OCI-LY7 (cell line): ENCODE measurements at regions not wholly inside any gene's neighbourhood (a gene's known extent, or its start where the extent isn't known, plus 50 kb on each side); places are given as distances from the start of the nearest gene placed in this dataset.

Experiments
- BruUV-seq: library from RNA; stranded (reverse); fragments of 400-500 nt; replicated peaks from 2 replicates; lab custom pipeline; 2021; lab: Mats Ljungman, UMichigan
- CTCF ChIA-PET: fragments of 300-600 bp; sonication (Branson Sonifier 250); formaldehyde crosslinking; loops from one replicate; lab custom pipeline; 2022; ENCODE audit warnings: antibody characterized with exemption; ENCODE audit not compliant: unreplicated experiment; lab: Charles Lee
- POLR2A ChIA-PET: fragments of 300-600 bp; sonication (Branson Sonifier 250); formaldehyde crosslinking; loops from one replicate; lab custom pipeline; 2022; ENCODE audit warnings: antibody characterized with exemption; lab: Charles Lee
- DNase-seq: peaks from one replicate; pipeline ENCODE4 v3.0.0-alpha.2; 2015; ENCODE audit warnings: low spot score
- H2AFZ ChIP-seq: fragments of 200-600 bp; sonication (generic), shearing (Covaris generic); 2 replicates; pipeline ENCODE4 v1.6.1; 2014; ENCODE audit warnings: mild to moderate bottlenecking, antibody characterized with exemption, low read length, moderate library complexity
- H3K27ac ChIP-seq: fragments of 200-600 bp; sonication (generic); 2 replicates; pipeline ENCODE4 v1.5.1; 2014; ENCODE audit warnings: mixed run types, low read depth, mild to moderate bottlenecking, moderate library complexity, low read length, inconsistent platforms; ENCODE audit not compliant: poor library complexity, severe bottlenecking
- H3K36me3 ChIP-seq: fragments of 200-600 bp; sonication (generic); 2 replicates; pipeline ENCODE4 v1.6.1; 2014; ENCODE audit warnings: mild to moderate bottlenecking, antibody characterized with exemption, low read length, moderate library complexity, mixed read lengths; ENCODE audit not compliant: insufficient read depth
- H3K4me1 ChIP-seq: fragments of 200-600 bp; sonication (generic); 2 replicates; pipeline ENCODE4 v1.5.1; 2014; ENCODE audit warnings: mild to moderate bottlenecking, low read length; ENCODE audit not compliant: insufficient read depth, poor library complexity, severe bottlenecking
- H3K4me2 ChIP-seq: fragments of 200-600 bp; sonication (generic); 2 replicates; pipeline ENCODE4 v1.6.1; 2014; ENCODE audit warnings: mild to moderate bottlenecking, low read length
- H3K4me3 ChIP-seq: fragments of 200-600 bp; sonication (generic); 2 replicates; pipeline ENCODE4 v1.5.1; 2014; ENCODE audit warnings: mild to moderate bottlenecking, low read depth, low read length; ENCODE audit not compliant: poor library complexity, severe bottlenecking
- H3K79me2 ChIP-seq: fragments of 200-600 bp; sonication (generic); 2 replicates; pipeline ENCODE4 v1.6.1; 2016; ENCODE audit warnings: low read depth, mild to moderate bottlenecking, low read length, moderate library complexity, mixed read lengths; ENCODE audit not compliant: insufficient read depth
- H3K9me2 ChIP-seq: fragments of 200-600 bp; sonication (generic); 2 replicates; pipeline ENCODE4 v1.6.1; 2016; ENCODE audit warnings: mild to moderate bottlenecking, low read length, mixed read lengths; ENCODE audit not compliant: insufficient read depth
- H3K9me3 ChIP-seq: fragments of 200-600 bp; sonication (generic); 2 replicates; pipeline ENCODE4 v1.6.1; 2014; ENCODE audit warnings: mild to moderate bottlenecking, mixed run types, low read length, mixed read lengths
- H4K20me1 ChIP-seq: fragments of 200-600 bp; sonication (generic); 2 replicates; pipeline ENCODE4 v1.6.1; 2014; ENCODE audit warnings: mild to moderate bottlenecking, antibody characterized with exemption, low read length, moderate library complexity, mixed read lengths; ENCODE audit not compliant: insufficient read depth
- EZH2phosphoT487 ChIP-seq: fragments of 200-600 bp; sonication (generic); IDR thresholded peaks from 2 replicates; pipeline ENCODE4 v1.6.1; 2018; ENCODE audit warnings: low read depth, borderline replicate concordance, mild to moderate bottlenecking, mixed run types, antibody characterized with exemption, low read length, moderate library complexity, mixed read lengths
- intact Hi-C: fragments of 100-400 bp; cut with micrococcal nuclease; formaldehyde crosslinking; loops from one replicate; pipeline ENCODE4 v1.10.0; 2022; ENCODE audit not compliant: unreplicated experiment
- TF ChIP-seq, protein P1 (sequence below): fragments of 200-600 bp; sonication (generic); conservative IDR thresholded peaks from 2 replicates; pipeline ENCODE4 v1.5.1; 2014; ENCODE audit warnings: mild to moderate bottlenecking, antibody characterized with exemption, low read length, moderate library complexity, mixed read lengths

- H3K4me2 ChIP-seq: no peak overlapping the region
- CTCF ChIA-PET: no interaction called here
- H4K20me1 ChIP-seq: no peaks in the 10 kb centered on the region
- TF ChIP-seq, protein P1, sequence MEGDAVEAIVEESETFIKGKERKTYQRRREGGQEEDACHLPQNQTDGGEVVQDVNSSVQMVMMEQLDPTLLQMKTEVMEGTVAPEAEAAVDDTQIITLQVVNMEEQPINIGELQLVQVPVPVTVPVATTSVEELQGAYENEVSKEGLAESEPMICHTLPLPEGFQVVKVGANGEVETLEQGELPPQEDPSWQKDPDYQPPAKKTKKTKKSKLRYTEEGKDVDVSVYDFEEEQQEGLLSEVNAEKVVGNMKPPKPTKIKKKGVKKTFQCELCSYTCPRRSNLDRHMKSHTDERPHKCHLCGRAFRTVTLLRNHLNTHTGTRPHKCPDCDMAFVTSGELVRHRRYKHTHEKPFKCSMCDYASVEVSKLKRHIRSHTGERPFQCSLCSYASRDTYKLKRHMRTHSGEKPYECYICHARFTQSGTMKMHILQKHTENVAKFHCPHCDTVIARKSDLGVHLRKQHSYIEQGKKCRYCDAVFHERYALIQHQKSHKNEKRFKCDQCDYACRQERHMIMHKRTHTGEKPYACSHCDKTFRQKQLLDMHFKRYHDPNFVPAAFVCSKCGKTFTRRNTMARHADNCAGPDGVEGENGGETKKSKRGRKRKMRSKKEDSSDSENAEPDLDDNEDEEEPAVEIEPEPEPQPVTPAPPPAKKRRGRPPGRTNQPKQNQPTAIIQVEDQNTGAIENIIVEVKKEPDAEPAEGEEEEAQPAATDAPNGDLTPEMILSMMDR: no peak
- no peak overlapping the region for H2AFZ ChIP-seq
- POLR2A ChIA-PET: no interaction called here
- no peaks in the 10 kb centered on the region for H3K9me3 ChIP-seq
- H3K4me1 ChIP-seq: no peaks in the 10 kb centered on the region
- intact Hi-C loops: no loop called here
- no peaks in the 10 kb centered on the region for H3K9me2 ChIP-seq
- no peak overlapping the region for H3K4me3 ChIP-seq
- DNase-seq: no peak
- no peaks in the 10 kb centered on the region for H3K79me2 ChIP-seq
- H3K27ac ChIP-seq: no peak overlapping the region
- H3K36me3 ChIP-seq: no peaks in the 10 kb centered on the region
- no TSS peak for BruUV-seq
Observed at GRCh38 chr16:80362816-80363215, 178.0 kb upstream of the DYNLRB2 start.

GRCh38 chr16:80356365-80356764 is 184.4 kb upstream of the DYNLRB2 start:
- Histone ChIP-seq H3K9me3 (no peaks in the 10 kb centered on the region), H4K20me1 (no peaks in the 10 kb centered on the region), H2AFZ (no peak overlapping the region), H3K79me2 (no peaks in the 10 kb centered on the region; the same call in 1 of the 2 replicates), H3K4me1 (no peaks in the 10 kb centered on the region), H3K4me2 (no peak overlapping the region), H3K4me3 (no peak overlapping the region), H3K36me3 (no peaks in the 10 kb centered on the region), H3K9me2 (no peaks in the 10 kb centered on the region), H3K27ac (no peak overlapping the region)
- ChIA-PET CTCF (no interaction called here), POLR2A (no interaction called here)
- BruUV-seq: no TSS peak
- DNase-seq: no peak
- TF ChIP-seq EZH2phosphoT487: no peak
- TF ChIP-seq, protein P1: no peak
- intact Hi-C loops: no loop called here

DNA sequence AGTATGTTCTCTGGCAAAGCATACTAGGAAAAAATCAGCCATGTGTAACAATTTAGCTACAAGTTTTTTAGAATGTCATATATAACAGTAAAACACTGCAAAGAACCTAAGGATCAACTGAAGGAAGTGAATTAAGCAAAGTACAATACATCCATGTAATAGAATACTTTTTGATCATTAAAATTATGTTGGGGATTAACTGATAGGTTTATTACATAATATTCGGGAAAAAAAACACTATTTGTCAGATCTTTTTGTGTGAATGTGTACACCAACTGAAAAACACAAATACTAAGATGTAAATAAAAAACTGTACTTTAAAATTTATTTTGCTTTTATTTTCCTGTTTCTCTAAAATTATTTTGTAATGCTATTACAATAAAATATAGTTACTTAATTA is 185.5 kb upstream of the DYNLRB2 start:
- H3K79me2 ChIP-seq: no peaks in the 10 kb centered on the region; the same call in 1 of the 2 replicates
- no peak overlapping the region for H2AFZ ChIP-seq
- no TSS peak for BruUV-seq
- H3K4me3 ChIP-seq: no peak overlapping the region
- CTCF ChIA-PET: no interaction called here
- no peak for TF ChIP-seq EZH2phosphoT487
- TF ChIP-seq, protein P1: no peak
- no peaks in the 10 kb centered on the region for H3K9me3 ChIP-seq
- H3K36me3 ChIP-seq: no peaks in the 10 kb centered on the region
- no peak overlapping the region for H3K27ac ChIP-seq
- intact Hi-C loops: no loop called here
- no peak for DNase-seq
- H3K4me1 ChIP-seq: no peaks in the 10 kb centered on the region
- POLR2A ChIA-PET: no interaction called here
- H4K20me1 ChIP-seq: no peaks in the 10 kb centered on the region
- H3K4me2 ChIP-seq: no peak overlapping the region
- H3K9me2 ChIP-seq: no peaks in the 10 kb centered on the region
